ENCODE measurements at regions not wholly inside any gene's neighbourhood (a gene's known extent, or its start where the extent isn't known, plus 50 kb on each side); places are given as distances from the start of the nearest gene placed in this dataset.

- no peak for TF ChIP-seq ZEB2 (tag by site-specific recombination; IDR thresholded peaks at IDR 0.05)
- no peak for TF ChIP-seq ZNF37A (tag by site-specific recombination; IDR thresholded peaks at IDR 0.05)
- TF ChIP-seq, protein P1, sequence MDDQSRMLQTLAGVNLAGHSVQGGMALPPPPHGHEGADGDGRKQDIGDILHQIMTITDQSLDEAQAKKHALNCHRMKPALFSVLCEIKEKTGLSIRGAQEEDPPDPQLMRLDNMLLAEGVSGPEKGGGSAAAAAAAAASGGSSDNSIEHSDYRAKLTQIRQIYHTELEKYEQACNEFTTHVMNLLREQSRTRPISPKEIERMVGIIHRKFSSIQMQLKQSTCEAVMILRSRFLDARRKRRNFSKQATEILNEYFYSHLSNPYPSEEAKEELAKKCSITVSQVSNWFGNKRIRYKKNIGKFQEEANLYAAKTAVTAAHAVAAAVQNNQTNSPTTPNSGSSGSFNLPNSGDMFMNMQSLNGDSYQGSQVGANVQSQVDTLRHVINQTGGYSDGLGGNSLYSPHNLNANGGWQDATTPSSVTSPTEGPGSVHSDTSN (CRISPR knock-in tag; IDR thresholded peaks at IDR 0.05) = no peak
Observed at GRCh38 chrX:146755214-146755613, 54.4 kb upstream of the CXorf51B start (continued).
